ENCODE measurements at regions not wholly inside any gene's neighbourhood (a gene's known extent, or its start where the extent isn't known, plus 50 kb on each side); places are given as distances from the start of the nearest gene placed in this dataset.

DNA sequence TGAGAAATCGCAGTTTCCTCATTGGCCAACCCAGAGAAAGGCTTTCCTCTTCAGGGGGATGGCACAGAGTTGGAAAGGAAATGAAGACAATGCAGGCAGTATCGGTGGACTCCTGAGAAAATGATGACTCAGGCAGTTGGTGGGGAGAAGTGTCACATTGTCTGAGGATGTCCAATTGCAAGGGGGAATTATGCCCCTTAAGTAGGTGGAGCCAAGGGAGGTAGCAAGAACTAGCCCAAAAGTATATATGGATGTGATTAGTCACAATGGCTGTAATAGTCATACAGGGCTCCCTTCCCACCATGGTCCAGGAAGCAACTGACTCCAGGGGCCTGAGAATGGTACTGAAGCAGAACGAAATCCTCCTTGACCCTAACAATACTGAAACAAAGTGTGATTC lies 58.3 kb upstream of the EGFR start:
- TF ChIP-seq, protein P1, sequence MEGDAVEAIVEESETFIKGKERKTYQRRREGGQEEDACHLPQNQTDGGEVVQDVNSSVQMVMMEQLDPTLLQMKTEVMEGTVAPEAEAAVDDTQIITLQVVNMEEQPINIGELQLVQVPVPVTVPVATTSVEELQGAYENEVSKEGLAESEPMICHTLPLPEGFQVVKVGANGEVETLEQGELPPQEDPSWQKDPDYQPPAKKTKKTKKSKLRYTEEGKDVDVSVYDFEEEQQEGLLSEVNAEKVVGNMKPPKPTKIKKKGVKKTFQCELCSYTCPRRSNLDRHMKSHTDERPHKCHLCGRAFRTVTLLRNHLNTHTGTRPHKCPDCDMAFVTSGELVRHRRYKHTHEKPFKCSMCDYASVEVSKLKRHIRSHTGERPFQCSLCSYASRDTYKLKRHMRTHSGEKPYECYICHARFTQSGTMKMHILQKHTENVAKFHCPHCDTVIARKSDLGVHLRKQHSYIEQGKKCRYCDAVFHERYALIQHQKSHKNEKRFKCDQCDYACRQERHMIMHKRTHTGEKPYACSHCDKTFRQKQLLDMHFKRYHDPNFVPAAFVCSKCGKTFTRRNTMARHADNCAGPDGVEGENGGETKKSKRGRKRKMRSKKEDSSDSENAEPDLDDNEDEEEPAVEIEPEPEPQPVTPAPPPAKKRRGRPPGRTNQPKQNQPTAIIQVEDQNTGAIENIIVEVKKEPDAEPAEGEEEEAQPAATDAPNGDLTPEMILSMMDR (IDR thresholded peaks at IDR 0.05), result no peak
- no peak for TF ChIP-seq POLR2AphosphoS5 (IDR thresholded peaks at IDR 0.05)
